Right lobe of liver (tissue), 4 donors: ENCODE measurements at regions not wholly inside any gene's neighbourhood (a gene's known extent, or its start where the extent isn't known, plus 50 kb on each side); places are given as distances from the start of the nearest gene placed in this dataset.
"Not testable (repeated sequence)": the region's sequence is repeated elsewhere in the genome, so short reads cannot be mapped to it uniquely, and the experiment has no call there.

Source experiments
- POLR2A ChIP-seq: fragments of 450-650 bp; IDR thresholded peaks from one replicate; pipeline ENCODE4 v1.6.1; 2017; ENCODE audit warnings: antibody characterized with exemption, mild to moderate bottlenecking
- TF ChIP-seq, protein P1 (sequence below), 4 donors: fragments of 200-600 bp in 3 of 4; fragments of 450-650 bp in 1 of 4; IDR thresholded peaks; one replicate each; pipeline versions ENCODE4 v1.5.1 to v1.8.0; 2016 to 2022; ENCODE audit warnings: antibody characterized with exemption in 4 of 4, mild to moderate bottlenecking in 2 of 4
- donor health status: DM: no; HTN: no; CAD: no.
- donor health status: DM: no; HTN: no; CAD: no.
- donor health status: DM: no; HTN: yes; CAD: no.

GRCh38 chr2:116190684-116191083 lies 1623.8 kb upstream of the DDX18 start:
- TF ChIP-seq, protein P1, sequence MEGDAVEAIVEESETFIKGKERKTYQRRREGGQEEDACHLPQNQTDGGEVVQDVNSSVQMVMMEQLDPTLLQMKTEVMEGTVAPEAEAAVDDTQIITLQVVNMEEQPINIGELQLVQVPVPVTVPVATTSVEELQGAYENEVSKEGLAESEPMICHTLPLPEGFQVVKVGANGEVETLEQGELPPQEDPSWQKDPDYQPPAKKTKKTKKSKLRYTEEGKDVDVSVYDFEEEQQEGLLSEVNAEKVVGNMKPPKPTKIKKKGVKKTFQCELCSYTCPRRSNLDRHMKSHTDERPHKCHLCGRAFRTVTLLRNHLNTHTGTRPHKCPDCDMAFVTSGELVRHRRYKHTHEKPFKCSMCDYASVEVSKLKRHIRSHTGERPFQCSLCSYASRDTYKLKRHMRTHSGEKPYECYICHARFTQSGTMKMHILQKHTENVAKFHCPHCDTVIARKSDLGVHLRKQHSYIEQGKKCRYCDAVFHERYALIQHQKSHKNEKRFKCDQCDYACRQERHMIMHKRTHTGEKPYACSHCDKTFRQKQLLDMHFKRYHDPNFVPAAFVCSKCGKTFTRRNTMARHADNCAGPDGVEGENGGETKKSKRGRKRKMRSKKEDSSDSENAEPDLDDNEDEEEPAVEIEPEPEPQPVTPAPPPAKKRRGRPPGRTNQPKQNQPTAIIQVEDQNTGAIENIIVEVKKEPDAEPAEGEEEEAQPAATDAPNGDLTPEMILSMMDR (IDR thresholded peaks at IDR 0.05) = not testable (repeated sequence)
- TF ChIP-seq POLR2A = not testable (repeated sequence)
